ENCODE measurements at regions not wholly inside any gene's neighbourhood (a gene's known extent, or its start where the extent isn't known, plus 50 kb on each side); places are given as distances from the start of the nearest gene placed in this dataset.

DNA sequence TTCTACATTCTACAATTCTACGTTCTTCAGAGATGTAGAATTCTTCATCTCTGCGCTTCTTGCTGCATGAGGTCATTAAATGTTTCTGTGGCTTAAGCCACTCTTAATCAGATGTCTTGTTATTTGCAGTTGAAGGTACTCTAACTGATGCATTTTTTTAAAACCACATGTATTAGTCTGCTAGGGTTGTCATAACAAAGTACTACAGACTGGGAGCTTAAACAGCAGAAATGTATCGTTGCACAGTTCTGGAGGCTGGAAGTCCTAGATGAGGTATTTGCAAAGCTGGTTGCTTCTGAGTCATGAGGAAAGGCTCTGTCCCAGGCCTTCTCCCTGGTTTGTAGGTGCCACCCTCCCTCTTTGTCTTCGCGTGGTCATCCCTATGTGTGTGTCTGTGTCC is 176.3 kb upstream of the GLI2 start:
- Histone ChIP-seq H3K36me3 (no peaks in the 10 kb centered on the region), H3K4me1 (no peaks in the 10 kb centered on the region), H3K27me3 (no peaks in the 10 kb centered on the region), H3K4me3 (no peak overlapping the region), H3K27ac (no peak overlapping the region), H3K9me3 (no peaks in the 10 kb centered on the region)
- TF ChIP-seq POLR2AphosphoS5 (IDR thresholded peaks at IDR 0.05; ENCODE audit: insufficient read depth in 1 of 2, low read depth in 1 of 2), result no peak
- TF ChIP-seq, protein P1, sequence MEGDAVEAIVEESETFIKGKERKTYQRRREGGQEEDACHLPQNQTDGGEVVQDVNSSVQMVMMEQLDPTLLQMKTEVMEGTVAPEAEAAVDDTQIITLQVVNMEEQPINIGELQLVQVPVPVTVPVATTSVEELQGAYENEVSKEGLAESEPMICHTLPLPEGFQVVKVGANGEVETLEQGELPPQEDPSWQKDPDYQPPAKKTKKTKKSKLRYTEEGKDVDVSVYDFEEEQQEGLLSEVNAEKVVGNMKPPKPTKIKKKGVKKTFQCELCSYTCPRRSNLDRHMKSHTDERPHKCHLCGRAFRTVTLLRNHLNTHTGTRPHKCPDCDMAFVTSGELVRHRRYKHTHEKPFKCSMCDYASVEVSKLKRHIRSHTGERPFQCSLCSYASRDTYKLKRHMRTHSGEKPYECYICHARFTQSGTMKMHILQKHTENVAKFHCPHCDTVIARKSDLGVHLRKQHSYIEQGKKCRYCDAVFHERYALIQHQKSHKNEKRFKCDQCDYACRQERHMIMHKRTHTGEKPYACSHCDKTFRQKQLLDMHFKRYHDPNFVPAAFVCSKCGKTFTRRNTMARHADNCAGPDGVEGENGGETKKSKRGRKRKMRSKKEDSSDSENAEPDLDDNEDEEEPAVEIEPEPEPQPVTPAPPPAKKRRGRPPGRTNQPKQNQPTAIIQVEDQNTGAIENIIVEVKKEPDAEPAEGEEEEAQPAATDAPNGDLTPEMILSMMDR (IDR thresholded peaks at IDR 0.05), result no peak
- no peak for TF ChIP-seq POLR2A (IDR thresholded peaks at IDR 0.05)
- intact Hi-C loops (cut with DNase I), result no loop called here
- no peak for DNase-seq (ENCODE audit: extremely low spot score in 2 of 2)

DNA sequence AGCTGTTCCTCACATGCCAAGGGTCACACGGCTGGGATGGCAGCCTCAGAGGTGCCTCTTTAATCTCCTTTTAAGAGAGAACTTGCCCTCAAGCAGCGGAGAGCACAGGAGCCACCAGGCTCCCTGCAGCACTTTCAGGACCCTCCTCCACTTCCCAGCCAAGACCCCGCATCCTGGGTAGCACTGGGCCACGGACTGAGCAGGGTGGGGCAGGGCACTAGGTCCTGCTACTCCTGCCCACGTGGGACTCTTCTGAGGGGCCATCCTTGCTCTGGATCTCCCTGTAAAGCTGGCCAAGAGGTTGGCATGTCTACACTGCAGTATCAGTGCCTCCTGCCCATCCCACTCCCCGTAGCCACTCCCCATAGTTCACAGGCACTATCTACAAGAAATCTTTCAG is 175.3 kb upstream of the GLI2 start:
- intact Hi-C loops (cut with DNase I), result no loop called here
- H3K4me1 ChIP-seq, result no peaks in the 10 kb centered on the region
- H3K36me3 ChIP-seq, result no peaks in the 10 kb centered on the region
- TF ChIP-seq POLR2A (IDR thresholded peaks at IDR 0.05), result no peak
- TF ChIP-seq POLR2AphosphoS5 (IDR thresholded peaks at IDR 0.05; ENCODE audit: insufficient read depth in 1 of 2, low read depth in 1 of 2), result no peak
- TF ChIP-seq, protein P1 (IDR thresholded peaks at IDR 0.05), result no peak
- no peak overlapping the region for H3K27ac ChIP-seq
- H3K9me3 ChIP-seq, result no peaks in the 10 kb centered on the region
- H3K4me3 ChIP-seq, result no peak overlapping the region
- no peaks in the 10 kb centered on the region for H3K27me3 ChIP-seq
- DNase-seq (ENCODE audit: extremely low spot score in 2 of 2), result no peak

DNA sequence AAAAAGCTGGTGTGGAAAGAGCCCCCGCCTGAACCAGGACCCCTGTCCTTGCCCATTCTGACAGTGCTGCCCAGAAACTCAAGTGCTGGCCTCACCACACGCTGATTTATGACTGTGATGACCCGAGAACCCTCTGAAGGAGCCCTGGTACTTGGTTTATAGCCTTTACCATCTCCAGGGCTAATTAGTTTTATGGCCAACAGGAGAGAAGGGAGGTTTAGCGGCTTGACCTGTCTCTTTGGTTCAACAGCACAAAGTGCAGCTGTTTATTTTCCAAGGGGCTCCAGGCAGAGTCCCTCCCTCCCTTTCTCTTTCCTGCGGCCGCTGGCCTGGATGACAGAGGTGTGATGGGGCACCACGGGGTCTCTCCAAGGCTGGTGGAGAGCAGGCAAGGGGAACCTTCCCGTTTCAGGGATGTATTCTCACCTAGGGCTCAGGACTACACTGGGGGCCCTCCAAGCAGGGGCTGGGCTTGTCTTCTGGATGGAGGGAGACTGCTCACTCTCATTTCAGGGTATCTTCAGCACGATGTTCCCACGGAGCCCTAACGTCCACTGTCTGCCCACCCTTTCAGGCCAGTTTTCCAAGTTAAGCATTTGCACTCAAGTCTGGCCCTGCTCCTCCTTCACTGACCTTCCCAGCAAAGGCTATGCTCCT is 174.2 kb upstream of the GLI2 start:
- Histone ChIP-seq H3K9me3 (no peaks in the 10 kb centered on the region), H3K4me3 (no peak overlapping the region), H3K27me3 (no peaks in the 10 kb centered on the region), H3K27ac (no peak overlapping the region), H3K36me3 (no peaks in the 10 kb centered on the region), H3K4me1 (no peaks in the 10 kb centered on the region)
- TF ChIP-seq POLR2A (IDR thresholded peaks at IDR 0.05), result no peak
- no peak for TF ChIP-seq POLR2AphosphoS5 (IDR thresholded peaks at IDR 0.05; ENCODE audit: insufficient read depth in 1 of 2, low read depth in 1 of 2)
- TF ChIP-seq, protein P1 (IDR thresholded peaks at IDR 0.05), result no peak
- DNase-seq (ENCODE audit: extremely low spot score in 2 of 2), result no peak
- intact Hi-C loops (cut with DNase I), result no loop called here

DNA sequence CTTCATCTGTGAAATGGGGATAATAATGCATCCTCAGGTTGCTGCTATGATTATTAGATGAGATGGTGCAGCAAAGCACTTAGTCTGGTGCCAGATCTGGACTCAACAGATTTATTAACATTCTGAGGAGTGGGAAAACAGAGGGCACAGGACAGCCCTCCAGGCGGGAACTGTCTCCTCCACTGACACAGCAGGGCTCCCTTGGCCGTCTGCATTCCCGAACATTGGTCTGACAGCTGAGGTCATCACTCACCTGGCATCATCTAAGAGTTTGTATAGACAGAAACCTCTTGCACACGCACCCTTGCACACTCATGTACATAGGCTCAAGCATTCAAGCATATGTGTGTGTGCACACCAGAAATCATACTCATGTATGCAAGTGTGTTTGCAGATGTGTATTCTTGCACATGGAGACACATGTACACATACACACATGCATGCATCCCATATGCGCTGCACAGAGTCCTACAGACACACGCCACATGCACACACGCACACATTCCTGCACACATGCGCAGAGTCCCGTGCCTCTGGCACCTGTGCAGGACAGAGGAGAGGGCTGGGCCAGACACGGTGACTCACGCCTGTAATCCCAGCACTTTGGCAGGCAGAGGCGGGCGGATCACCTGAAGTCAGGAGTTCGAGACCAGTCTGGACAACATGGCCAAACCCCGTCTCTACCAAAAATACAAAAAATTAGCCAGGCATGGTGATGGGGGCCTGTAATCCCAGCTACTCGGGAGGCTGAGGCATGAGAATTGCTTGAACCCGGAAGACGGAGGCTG is 173.3 kb upstream of the GLI2 start:
- Histone ChIP-seq H3K36me3 (no peaks in the 10 kb centered on the region), H3K4me3 (no peak overlapping the region), H3K4me1 (no peaks in the 10 kb centered on the region), H3K27me3 (no peaks in the 10 kb centered on the region), H3K9me3 (no peaks in the 10 kb centered on the region), H3K27ac (no peak overlapping the region)
- intact Hi-C loops (cut with DNase I), result no loop called here
- TF ChIP-seq POLR2A (IDR thresholded peaks at IDR 0.05) (no peak), POLR2AphosphoS5 (IDR thresholded peaks at IDR 0.05; ENCODE audit: insufficient read depth in 1 of 2, low read depth in 1 of 2) (no peak)
- TF ChIP-seq, protein P1 (IDR thresholded peaks at IDR 0.05), result no peak
- DNase-seq (ENCODE audit: extremely low spot score in 2 of 2), result no peak

DNA sequence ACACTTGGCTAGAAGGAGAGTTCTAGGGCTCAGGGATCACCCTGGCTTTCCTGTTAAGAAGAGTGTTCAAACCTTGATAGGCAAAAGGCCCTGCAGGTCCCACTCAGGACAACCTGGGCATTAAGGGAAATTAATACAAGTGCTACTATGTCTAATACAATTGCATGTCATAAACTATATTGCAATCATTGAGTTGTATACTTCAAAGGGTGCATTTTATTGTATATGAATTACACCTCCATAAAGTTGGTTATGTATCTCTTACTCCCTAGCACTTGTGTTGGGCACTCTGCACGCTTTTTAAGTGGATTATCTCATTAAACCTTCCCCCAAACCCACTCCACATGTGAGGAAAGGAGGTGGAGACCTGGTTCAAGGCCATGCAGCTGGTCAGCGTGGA is 172.1 kb upstream of the GLI2 start:
- no peaks in the 10 kb centered on the region for H3K9me3 ChIP-seq
- no peak for DNase-seq (ENCODE audit: extremely low spot score in 2 of 2)
- no peaks in the 10 kb centered on the region for H3K36me3 ChIP-seq
- TF ChIP-seq POLR2A (IDR thresholded peaks at IDR 0.05) (no peak), POLR2AphosphoS5 (IDR thresholded peaks at IDR 0.05; ENCODE audit: insufficient read depth in 1 of 2, low read depth in 1 of 2) (no peak)
- TF ChIP-seq, protein P1 (IDR thresholded peaks at IDR 0.05), result no peak
- intact Hi-C loops (cut with DNase I), result no loop called here
- no peaks in the 10 kb centered on the region for H3K27me3 ChIP-seq
- H3K27ac ChIP-seq, result no peak overlapping the region
- no peaks in the 10 kb centered on the region for H3K4me1 ChIP-seq
- H3K4me3 ChIP-seq, result no peak overlapping the region

Data from vagina (tissue), 2 donors.